Hepatocyte (in vitro differentiated cells): ENCODE measurements at regions not wholly inside any gene's neighbourhood (a gene's known extent, or its start where the extent isn't known, plus 50 kb on each side); places are given as distances from the start of the nearest gene placed in this dataset.

Experiments used
- DNase-seq: peaks from one replicate; pipeline ENCODE4 v3.0.0-alpha.2; 2016; ENCODE audit warnings: low spot score
- H2AFZ ChIP-seq: fragments of 200-600 bp; sonication (generic); 2 replicates; pipeline ENCODE4 v1.6.0; 2016; ENCODE audit warnings: antibody characterized with exemption, mild to moderate bottlenecking
- H3K27ac ChIP-seq: fragments of 200-600 bp; sonication (generic); 2 replicates; pipeline ENCODE4 v1.5.1; 2016; ENCODE audit warnings: mild to moderate bottlenecking
- H3K27me3 ChIP-seq: fragments of 200-600 bp; sonication (generic); 2 replicates; pipeline ENCODE4 v1.6.1; 2016
- H3K36me3 ChIP-seq: fragments of 200-600 bp; sonication (generic); replicated peaks from 2 replicates; pipeline ENCODE4 v1.5.1; 2016; ENCODE audit warnings: low read depth; ENCODE audit not compliant: insufficient read depth
- H3K4me1 ChIP-seq: fragments of 200-600 bp; sonication (generic); 2 replicates; pipeline ENCODE4 v1.5.1; 2016; ENCODE audit warnings: mild to moderate bottlenecking, moderate library complexity; ENCODE audit not compliant: insufficient read depth
- H3K4me2 ChIP-seq: fragments of 200-600 bp; sonication (generic); 2 replicates; pipeline ENCODE4 v1.6.0; 2016
- H3K4me3 ChIP-seq: fragments of 200-600 bp; sonication (generic); 2 replicates; pipeline ENCODE4 v1.5.1; 2016; ENCODE audit warnings: mild to moderate bottlenecking
- H3K79me2 ChIP-seq: fragments of 200-600 bp; sonication (generic); 2 replicates; pipeline ENCODE4 v1.6.0; 2017; ENCODE audit warnings: mild to moderate bottlenecking
- H3K9me2 ChIP-seq: fragments of 200-600 bp; sonication (generic); replicated peaks from 2 replicates; pipeline ENCODE4 v1.6.0; 2017; ENCODE audit warnings: mild to moderate bottlenecking; ENCODE audit not compliant: insufficient read depth
- H3K9me3 ChIP-seq: fragments of 200-600 bp; sonication (generic); 2 replicates; pipeline ENCODE4 v1.5.1; 2016; ENCODE audit warnings: low read depth, mild to moderate bottlenecking
- H4K20me1 ChIP-seq: fragments of 200-600 bp; sonication (generic); 2 replicates; pipeline ENCODE4 v1.6.0; 2016; ENCODE audit warnings: mild to moderate bottlenecking; ENCODE audit not compliant: insufficient read depth, poor library complexity, severe bottlenecking
- CTCF ChIP-seq: fragments of 200-600 bp; sonication (generic); IDR thresholded peaks from 2 replicates; pipeline ENCODE4 v1.5.1; 2016; ENCODE audit warnings: antibody characterized with exemption, mild to moderate bottlenecking; ENCODE audit not compliant: poor library complexity
- EZH2 ChIP-seq: fragments of 200-600 bp; sonication (generic); IDR thresholded peaks from 2 replicates; pipeline ENCODE4 v1.6.1; 2016; ENCODE audit warnings: antibody characterized with exemption, mild to moderate bottlenecking, borderline replicate concordance
- EZH2phosphoT487 ChIP-seq: fragments of 200-600 bp; sonication (generic); IDR thresholded peaks from one replicate; pipeline ENCODE4 v1.6.1; 2018; ENCODE audit warnings: antibody characterized with exemption, mild to moderate bottlenecking, low read depth, moderate library complexity; ENCODE audit not compliant: unreplicated experiment, severe bottlenecking
- WGBS: methylation state at CpG from one replicate; pipeline ENCODE4 v1.1.6; 2016; ENCODE audit warnings: low lambda C conversion rate; ENCODE audit errors: missing lambda C conversion rate; 5-methylcytosine and 5-hydroxymethylcytosine counted together

- Histone ChIP-seq H4K20me1 (no peaks in the 10 kb centered on the region), H3K27ac (no peak overlapping the region), H3K9me2 (no peaks in the 10 kb centered on the region), H3K4me2 (no peak overlapping the region), H3K4me1 (no peaks in the 10 kb centered on the region), H3K9me3 (no peaks in the 10 kb centered on the region), H3K36me3 (no peaks in the 10 kb centered on the region), H3K4me3 (no peak overlapping the region), H2AFZ (no peak overlapping the region), H3K27me3 (no peaks in the 10 kb centered on the region), H3K79me2 (no peaks in the 10 kb centered on the region)
- TF ChIP-seq CTCF (no peak), EZH2 (no peak)
- no peak for DNase-seq
- 80% methylated on average over 4 of the region's 4 CpGs for WGBS
Measured at GRCh38 chr1:80075351-80075750, 1068.8 kb upstream of the ADGRL4 start.

- no peaks in the 10 kb centered on the region for H3K79me2 ChIP-seq
- no peak overlapping the region for H2AFZ ChIP-seq
- no peaks in the 10 kb centered on the region for H3K4me1 ChIP-seq
- H3K36me3 ChIP-seq: no peaks in the 10 kb centered on the region
- H4K20me1 ChIP-seq: no peaks in the 10 kb centered on the region
- TF ChIP-seq CTCF (no peak), EZH2phosphoT487 (no peak), EZH2 (no peak)
- no peak for DNase-seq
- 96% methylated on average over 2 of the region's 2 CpGs for WGBS
- no peak overlapping the region for H3K27ac ChIP-seq
- H3K27me3 ChIP-seq: no peaks in the 10 kb centered on the region
- H3K9me3 ChIP-seq: no peaks in the 10 kb centered on the region
- H3K4me2 ChIP-seq: no peak overlapping the region
- H3K9me2 ChIP-seq: no peaks in the 10 kb centered on the region
- no peak overlapping the region for H3K4me3 ChIP-seq
Measured at GRCh38 chr1:80072563-80072962, 1066.0 kb upstream of the ADGRL4 start.

- WGBS: 48% methylated on average over 2 of the region's 2 CpGs
Measured at GRCh38 chr1:80066060-80066459, 1059.5 kb upstream of the ADGRL4 start.

More at GRCh38 chr1:80066060-80066459, 1059.5 kb upstream of the ADGRL4 start:
- no peaks in the 10 kb centered on the region for H3K36me3 ChIP-seq
- H2AFZ ChIP-seq: no peak overlapping the region
- no peaks in the 10 kb centered on the region for H4K20me1 ChIP-seq
- no peak overlapping the region for H3K4me3 ChIP-seq
- H3K4me2 ChIP-seq: no peak overlapping the region
- H3K9me2 ChIP-seq: no peaks in the 10 kb centered on the region
- no peaks in the 10 kb centered on the region for H3K4me1 ChIP-seq
- H3K79me2 ChIP-seq: no peaks in the 10 kb centered on the region
- no peak overlapping the region for H3K27ac ChIP-seq
- H3K9me3 ChIP-seq: no peaks in the 10 kb centered on the region
- no peak for DNase-seq
- H3K27me3 ChIP-seq: no peaks in the 10 kb centered on the region
- no peak for TF ChIP-seq EZH2phosphoT487
- no peak for TF ChIP-seq CTCF
- no peak for TF ChIP-seq EZH2
